ENCODE measurements at regions not wholly inside any gene's neighbourhood (a gene's known extent, or its start where the extent isn't known, plus 50 kb on each side); places are given as distances from the start of the nearest gene placed in this dataset.

DNA sequence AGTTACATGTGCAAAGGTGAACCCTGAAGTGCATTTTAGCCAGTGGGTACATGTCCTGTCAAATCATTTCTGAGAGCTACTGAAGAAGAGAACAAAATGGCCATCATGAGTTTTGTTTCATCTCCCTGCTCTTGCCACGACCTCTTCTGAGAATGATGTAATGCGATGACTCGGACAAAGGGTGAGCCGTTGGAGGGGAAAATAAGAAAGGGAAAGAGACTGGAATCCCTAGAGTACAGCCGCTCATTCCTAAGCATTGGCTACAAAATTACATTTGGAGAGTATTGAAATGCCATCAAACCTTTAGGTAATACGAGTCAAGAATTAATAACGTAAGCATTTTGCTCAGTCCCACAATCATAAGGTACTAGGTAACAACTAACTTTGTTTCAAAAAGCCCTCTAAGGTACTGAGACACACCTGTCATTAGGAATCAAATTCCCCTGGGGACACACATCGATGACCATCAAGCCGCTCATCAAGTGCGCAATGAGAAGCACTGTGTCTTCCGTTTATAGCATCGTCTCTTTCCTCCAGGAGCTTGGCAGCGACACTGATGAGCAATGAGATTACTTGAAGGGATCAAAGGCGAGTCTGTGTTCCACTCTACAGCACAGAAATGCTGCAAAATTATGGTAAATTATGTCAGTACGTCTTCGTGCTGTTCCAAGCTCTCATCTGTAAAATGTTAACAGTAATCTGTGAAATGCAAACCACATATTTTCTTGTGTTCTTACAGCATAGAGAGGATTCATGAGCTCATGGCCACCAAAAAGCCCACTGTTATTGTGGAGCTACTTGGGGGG lies 97.3 kb upstream of the PIEZO2 start:
- TF ChIP-seq, protein P1, sequence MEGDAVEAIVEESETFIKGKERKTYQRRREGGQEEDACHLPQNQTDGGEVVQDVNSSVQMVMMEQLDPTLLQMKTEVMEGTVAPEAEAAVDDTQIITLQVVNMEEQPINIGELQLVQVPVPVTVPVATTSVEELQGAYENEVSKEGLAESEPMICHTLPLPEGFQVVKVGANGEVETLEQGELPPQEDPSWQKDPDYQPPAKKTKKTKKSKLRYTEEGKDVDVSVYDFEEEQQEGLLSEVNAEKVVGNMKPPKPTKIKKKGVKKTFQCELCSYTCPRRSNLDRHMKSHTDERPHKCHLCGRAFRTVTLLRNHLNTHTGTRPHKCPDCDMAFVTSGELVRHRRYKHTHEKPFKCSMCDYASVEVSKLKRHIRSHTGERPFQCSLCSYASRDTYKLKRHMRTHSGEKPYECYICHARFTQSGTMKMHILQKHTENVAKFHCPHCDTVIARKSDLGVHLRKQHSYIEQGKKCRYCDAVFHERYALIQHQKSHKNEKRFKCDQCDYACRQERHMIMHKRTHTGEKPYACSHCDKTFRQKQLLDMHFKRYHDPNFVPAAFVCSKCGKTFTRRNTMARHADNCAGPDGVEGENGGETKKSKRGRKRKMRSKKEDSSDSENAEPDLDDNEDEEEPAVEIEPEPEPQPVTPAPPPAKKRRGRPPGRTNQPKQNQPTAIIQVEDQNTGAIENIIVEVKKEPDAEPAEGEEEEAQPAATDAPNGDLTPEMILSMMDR (CRISPR knock-in tag; IDR thresholded peaks at IDR 0.05): no peak
- TF ChIP-seq, protein P2, sequence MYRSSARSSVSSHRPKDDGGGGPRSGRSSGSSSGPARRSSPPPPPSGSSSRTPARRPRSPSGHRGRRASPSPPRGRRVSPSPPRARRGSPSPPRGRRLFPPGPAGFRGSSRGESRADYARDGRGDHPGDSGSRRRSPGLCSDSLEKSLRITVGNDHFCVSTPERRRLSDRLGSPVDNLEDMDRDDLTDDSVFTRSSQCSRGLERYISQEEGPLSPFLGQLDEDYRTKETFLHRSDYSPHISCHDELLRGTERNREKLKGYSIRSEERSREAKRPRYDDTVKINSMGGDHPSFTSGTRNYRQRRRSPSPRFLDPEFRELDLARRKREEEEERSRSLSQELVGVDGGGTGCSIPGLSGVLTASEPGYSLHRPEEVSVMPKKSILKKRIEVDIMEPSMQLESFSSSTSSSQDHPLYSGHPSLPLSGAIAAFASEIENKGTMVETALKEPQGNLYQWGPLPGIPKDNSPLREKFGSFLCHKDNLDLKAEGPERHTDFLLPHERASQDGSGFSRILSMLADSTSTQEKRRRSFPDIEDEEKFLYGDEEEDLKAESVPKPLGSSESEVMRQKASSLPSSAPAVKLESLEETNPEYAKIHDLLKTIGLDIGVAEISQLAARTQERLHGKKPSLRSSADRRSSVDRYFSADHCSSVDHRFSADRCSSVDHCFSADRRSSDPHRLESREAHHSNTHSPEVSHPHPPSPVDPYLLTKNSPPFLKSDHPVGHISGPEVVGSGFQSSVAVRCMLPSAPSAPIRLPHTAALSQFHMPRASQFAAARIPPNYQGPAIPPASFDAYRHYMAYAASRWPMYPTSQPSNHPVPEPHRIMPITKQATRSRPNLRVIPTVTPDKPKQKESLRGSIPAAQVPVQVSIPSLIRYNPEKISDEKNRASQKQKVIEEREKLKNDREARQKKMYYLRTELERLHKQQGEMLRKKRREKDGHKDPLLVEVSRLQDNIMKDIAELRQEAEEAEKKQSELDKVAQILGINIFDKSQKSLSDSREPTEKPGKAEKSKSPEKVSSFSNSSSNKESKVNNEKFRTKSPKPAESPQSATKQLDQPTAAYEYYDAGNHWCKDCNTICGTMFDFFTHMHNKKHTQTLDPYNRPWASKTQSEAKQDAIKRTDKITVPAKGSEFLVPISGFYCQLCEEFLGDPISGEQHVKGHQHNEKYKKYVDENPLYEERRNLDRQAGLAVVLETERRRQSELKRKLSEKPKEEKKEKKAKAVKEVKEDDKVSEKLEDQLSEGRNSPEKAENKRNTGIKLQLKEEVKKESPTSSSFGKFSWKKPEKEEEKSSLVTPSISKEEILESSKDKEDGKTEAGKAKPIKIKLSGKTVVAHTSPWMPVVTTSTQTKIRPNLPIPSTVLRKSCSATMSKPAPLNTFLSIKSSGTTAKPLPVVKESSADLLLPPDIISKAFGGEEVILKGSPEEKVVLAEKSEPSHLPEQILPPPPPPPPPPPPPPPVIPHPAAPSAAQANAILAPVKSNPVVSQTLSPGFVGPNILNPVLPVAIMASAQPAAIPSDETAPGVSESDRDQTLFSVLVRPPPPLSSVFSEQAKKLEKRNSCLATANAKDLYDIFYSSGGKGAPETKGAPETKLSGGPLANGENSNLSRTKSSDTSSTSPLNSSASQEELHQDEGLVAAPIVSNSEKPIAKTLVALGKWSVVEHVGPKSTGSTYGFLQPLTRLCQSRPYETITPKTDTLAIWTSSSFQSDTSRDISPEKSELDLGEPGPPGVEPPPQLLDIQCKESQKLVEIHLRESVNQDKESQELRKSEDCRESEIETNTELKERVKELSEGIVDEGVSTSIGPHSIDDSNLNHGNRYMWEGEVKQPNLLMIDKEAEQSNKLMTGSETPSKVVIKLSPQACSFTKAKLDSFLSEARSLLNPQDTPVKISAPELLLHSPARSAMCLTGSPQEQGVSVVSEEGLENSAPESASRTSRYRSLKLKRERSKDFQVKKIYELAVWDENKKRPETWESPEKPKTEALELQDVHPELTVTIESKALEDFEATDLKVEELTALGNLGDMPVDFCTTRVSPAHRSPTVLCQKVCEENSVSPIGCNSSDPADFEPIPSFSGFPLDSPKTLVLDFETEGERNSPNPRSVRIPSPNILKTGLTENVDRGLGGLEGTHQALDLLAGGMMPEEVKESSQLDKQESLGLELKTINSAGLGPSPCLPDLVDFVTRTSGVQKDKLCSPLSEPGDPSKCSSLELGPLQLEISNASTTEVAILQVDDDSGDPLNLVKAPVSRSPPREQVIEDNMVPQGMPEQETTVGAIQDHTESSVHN (CRISPR knock-in tag; IDR thresholded peaks at IDR 0.05): no peak
- no peak for TF ChIP-seq JUN (CRISPR knock-in tag; IDR thresholded peaks at IDR 0.05)
